ENCODE measurements at regions not wholly inside any gene's neighbourhood (a gene's known extent, or its start where the extent isn't known, plus 50 kb on each side); places are given as distances from the start of the nearest gene placed in this dataset.
"Not testable (repeated sequence)": the region's sequence is repeated elsewhere in the genome, so short reads cannot be mapped to it uniquely, and the experiment has no call there.

DNA sequence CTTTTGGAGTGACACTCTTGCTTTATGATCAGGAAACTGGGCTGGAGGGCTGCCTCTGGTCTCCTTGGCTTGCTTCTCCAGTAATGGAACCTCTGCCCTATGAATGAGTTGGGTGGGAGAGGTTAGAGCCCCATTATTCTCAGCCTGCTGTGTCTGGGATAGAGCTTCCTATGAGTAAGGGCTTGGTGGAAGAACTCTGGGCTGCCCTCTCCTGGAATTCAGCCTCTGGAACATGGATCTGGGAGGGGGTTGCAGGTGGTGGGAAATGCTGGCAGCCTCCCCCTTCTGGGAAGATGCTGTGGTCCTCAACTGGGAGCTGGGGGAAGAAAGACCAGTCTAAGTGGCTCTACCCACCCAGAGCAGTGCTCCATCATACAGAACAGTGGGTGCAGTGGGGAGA, 81.8 kb upstream of the SYN3 start:
- H3K4me1 Mint-ChIP-seq (ENCODE audit: low read depth): no peaks in the 10 kb centered on the region
- DNase-seq (ENCODE audit: low spot score): no peak
- H3K27ac Mint-ChIP-seq (ENCODE audit: unreplicated experiment): no peak overlapping the region
- H3K9me3 Mint-ChIP-seq (ENCODE audit: low read depth): peaks cover 20% of the 10 kb centered on the region
- H3K27me3 Mint-ChIP-seq (ENCODE audit: low read depth): no peaks in the 10 kb centered on the region
- TF ChIP-seq, protein P1, sequence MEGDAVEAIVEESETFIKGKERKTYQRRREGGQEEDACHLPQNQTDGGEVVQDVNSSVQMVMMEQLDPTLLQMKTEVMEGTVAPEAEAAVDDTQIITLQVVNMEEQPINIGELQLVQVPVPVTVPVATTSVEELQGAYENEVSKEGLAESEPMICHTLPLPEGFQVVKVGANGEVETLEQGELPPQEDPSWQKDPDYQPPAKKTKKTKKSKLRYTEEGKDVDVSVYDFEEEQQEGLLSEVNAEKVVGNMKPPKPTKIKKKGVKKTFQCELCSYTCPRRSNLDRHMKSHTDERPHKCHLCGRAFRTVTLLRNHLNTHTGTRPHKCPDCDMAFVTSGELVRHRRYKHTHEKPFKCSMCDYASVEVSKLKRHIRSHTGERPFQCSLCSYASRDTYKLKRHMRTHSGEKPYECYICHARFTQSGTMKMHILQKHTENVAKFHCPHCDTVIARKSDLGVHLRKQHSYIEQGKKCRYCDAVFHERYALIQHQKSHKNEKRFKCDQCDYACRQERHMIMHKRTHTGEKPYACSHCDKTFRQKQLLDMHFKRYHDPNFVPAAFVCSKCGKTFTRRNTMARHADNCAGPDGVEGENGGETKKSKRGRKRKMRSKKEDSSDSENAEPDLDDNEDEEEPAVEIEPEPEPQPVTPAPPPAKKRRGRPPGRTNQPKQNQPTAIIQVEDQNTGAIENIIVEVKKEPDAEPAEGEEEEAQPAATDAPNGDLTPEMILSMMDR (IDR thresholded peaks at IDR 0.05): no peak
- H3K4me3 Mint-ChIP-seq (ENCODE audit: unreplicated experiment): no peak overlapping the region
- no peaks in the 10 kb centered on the region for H3K36me3 Mint-ChIP-seq (ENCODE audit: low read depth)

DNA sequence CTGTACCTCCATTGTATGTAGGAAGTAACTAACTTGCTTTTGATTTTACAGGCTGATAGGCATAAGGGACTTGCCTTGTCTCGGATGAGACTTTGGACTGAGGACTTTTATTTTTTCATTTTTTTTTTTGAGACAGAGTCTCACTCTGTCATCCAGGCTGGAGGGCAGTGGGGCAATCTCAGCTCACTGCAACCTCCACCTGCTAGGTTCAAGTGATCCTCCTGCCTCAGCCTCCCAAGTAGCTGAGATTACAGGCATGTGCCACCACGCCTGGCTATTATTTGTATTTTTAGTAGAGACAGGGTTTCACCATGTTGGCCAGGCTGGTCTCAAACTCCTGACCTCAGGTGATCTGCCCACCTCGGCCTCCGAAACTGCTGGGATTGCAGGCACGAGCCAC, 80.2 kb upstream of the SYN3 start:
- not testable (repeated sequence) for H3K4me1 Mint-ChIP-seq (ENCODE audit: low read depth); H3K4me3 Mint-ChIP-seq (ENCODE audit: unreplicated experiment); H3K36me3 Mint-ChIP-seq (ENCODE audit: low read depth); H3K27me3 Mint-ChIP-seq (ENCODE audit: low read depth); H3K27ac Mint-ChIP-seq (ENCODE audit: unreplicated experiment); DNase-seq (ENCODE audit: low spot score)
- peaks cover 20% of the 10 kb centered on the region for H3K9me3 Mint-ChIP-seq (ENCODE audit: low read depth)

DNA sequence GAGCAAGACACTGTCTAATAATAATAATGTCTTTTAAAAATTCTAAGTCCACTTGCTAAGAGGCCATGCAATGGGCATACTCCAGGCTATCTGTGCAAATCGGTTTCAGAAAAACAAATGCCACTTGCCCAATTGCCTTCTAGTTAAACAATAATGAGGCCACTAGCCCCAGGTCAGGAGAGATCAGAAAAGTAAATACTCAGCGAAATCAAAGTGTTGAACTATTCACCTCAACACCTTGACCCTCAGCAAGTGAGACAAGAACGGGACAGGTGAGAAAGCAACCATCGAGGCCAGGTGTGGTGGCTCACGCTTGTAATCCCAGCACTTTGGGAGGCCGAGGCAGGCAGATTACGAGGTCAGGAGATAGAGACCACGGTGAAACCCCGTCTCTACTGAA, 72.3 kb upstream of the SYN3 start:
- no peaks in the 10 kb centered on the region for H3K4me1 Mint-ChIP-seq (ENCODE audit: low read depth)
- H3K27me3 Mint-ChIP-seq (ENCODE audit: low read depth): peaks cover 9% of the 10 kb centered on the region
- no peaks in the 10 kb centered on the region for H3K9me3 Mint-ChIP-seq (ENCODE audit: low read depth)
- TF ChIP-seq, protein P1 (IDR thresholded peaks at IDR 0.05): no peak
- no peak for DNase-seq (ENCODE audit: low spot score)
- no peak overlapping the region for H3K4me3 Mint-ChIP-seq (ENCODE audit: unreplicated experiment)
- H3K27ac Mint-ChIP-seq (ENCODE audit: unreplicated experiment): no peak overlapping the region
- H3K36me3 Mint-ChIP-seq (ENCODE audit: low read depth): no peaks in the 10 kb centered on the region

DNA sequence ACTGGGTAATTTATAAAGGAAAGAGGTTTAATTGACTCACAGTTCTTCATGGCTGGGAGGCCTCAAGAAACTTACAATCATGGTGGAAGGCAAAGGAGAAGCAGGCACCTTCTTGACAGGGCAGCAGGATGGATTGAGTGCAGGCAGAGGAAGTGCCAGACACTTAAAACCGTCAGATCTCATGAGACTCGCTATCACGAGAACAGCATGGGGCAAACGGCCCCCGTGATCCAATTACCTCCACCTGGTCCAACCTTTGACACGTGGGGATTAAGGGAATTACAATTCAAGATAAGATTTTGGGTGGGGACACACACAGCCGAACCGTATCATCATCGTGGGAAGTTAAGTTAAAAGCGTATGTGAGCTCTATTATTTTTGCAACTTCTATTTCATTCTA, 71.4 kb upstream of the SYN3 start:
- DNase-seq (ENCODE audit: low spot score): no peak
- no peak overlapping the region for H3K4me3 Mint-ChIP-seq (ENCODE audit: unreplicated experiment)
- H3K27ac Mint-ChIP-seq (ENCODE audit: unreplicated experiment): no peak overlapping the region
- peaks cover 9% of the 10 kb centered on the region for H3K27me3 Mint-ChIP-seq (ENCODE audit: low read depth)
- TF ChIP-seq, protein P1 (IDR thresholded peaks at IDR 0.05): no peak
- H3K4me1 Mint-ChIP-seq (ENCODE audit: low read depth): no peaks in the 10 kb centered on the region
- no peaks in the 10 kb centered on the region for H3K36me3 Mint-ChIP-seq (ENCODE audit: low read depth)
- no peaks in the 10 kb centered on the region for H3K9me3 Mint-ChIP-seq (ENCODE audit: low read depth)

DNA sequence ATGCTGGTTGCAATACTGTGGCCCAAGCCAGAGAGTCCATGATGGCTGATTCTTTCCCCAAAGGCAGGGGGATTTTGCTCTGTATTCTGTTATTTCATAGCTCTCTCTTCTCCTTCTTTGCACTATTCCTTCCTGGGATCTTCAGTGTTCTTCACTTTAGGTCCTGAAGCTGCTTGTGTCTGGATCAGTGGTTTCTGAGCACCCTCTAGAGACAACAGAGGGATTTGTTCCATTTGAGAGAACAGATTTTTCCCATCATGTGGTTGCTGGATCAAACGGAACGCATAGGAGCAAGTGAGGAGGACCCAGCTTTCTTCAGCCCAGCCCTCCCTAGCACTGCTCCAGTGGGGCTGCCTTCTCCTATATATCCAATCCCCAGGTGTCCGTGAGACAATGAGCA, 68.7 kb upstream of the SYN3 start:
- no peak overlapping the region for H3K4me3 Mint-ChIP-seq (ENCODE audit: unreplicated experiment)
- no peaks in the 10 kb centered on the region for H3K4me1 Mint-ChIP-seq (ENCODE audit: low read depth)
- H3K9me3 Mint-ChIP-seq (ENCODE audit: low read depth): peaks cover 2% of the 10 kb centered on the region
- H3K27me3 Mint-ChIP-seq (ENCODE audit: low read depth): peaks cover 10% of the 10 kb centered on the region
- H3K27ac Mint-ChIP-seq (ENCODE audit: unreplicated experiment): no peak overlapping the region
- H3K36me3 Mint-ChIP-seq (ENCODE audit: low read depth): no peaks in the 10 kb centered on the region
- TF ChIP-seq, protein P1 (IDR thresholded peaks at IDR 0.05): peak; percentile 14
- no peak for DNase-seq (ENCODE audit: low spot score)

DNA sequence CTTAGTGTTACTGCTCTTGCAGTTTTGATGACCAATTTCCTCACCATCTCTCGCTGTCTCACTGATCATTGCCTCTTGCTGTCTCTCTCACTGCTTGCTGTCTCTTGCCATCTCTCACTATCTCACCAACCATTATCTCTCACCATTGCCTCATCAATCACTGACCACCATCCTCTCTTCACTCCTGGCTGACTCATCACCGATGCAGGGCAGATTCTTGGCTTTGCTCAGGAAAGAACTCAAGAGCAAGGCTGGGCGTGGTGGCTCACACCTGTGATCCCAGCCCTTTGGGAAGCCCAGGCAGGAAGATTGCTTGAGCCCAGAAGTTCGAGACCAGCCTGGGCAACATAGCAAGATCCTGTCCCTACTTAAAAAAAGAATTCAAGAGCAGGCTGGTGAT, 66.3 kb upstream of the SYN3 start:
- no peak overlapping the region for H3K4me3 Mint-ChIP-seq (ENCODE audit: unreplicated experiment)
- H3K36me3 Mint-ChIP-seq (ENCODE audit: low read depth): no peaks in the 10 kb centered on the region
- DNase-seq (ENCODE audit: low spot score): no peak
- H3K27ac Mint-ChIP-seq (ENCODE audit: unreplicated experiment): no peak overlapping the region
- peaks cover 12% of the 10 kb centered on the region for H3K27me3 Mint-ChIP-seq (ENCODE audit: low read depth)
- TF ChIP-seq, protein P1 (IDR thresholded peaks at IDR 0.05): no peak
- peaks cover 2% of the 10 kb centered on the region for H3K9me3 Mint-ChIP-seq (ENCODE audit: low read depth)
- H3K4me1 Mint-ChIP-seq (ENCODE audit: low read depth): no peaks in the 10 kb centered on the region

DNA sequence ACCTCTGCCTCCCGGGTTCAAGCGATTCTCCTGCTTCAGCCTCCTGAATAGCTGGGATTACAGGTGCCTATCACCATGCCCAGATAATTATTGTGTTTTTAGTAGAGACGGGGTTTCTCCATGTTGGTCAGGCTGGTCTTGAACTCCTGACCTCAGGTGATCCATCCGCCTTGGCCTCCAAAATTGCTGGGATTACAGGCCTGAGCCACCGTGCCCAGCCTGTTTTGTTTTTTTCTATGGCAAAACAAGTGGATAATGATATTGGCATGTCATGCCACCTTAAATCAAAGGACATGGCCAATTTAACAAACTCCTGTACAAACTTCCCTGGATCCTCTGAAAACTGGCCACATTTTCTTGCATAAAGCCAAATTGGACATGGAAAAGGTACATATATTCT, 64.3 kb upstream of the SYN3 start:
- H3K27ac Mint-ChIP-seq (ENCODE audit: unreplicated experiment); DNase-seq (ENCODE audit: low spot score); H3K9me3 Mint-ChIP-seq (ENCODE audit: low read depth); H3K36me3 Mint-ChIP-seq (ENCODE audit: low read depth); H3K4me3 Mint-ChIP-seq (ENCODE audit: unreplicated experiment); H3K4me1 Mint-ChIP-seq (ENCODE audit: low read depth): not testable (repeated sequence)
- peaks cover 12% of the 10 kb centered on the region for H3K27me3 Mint-ChIP-seq (ENCODE audit: low read depth)
